Body of pancreas (tissue), 4 donors: ENCODE measurements at regions not wholly inside any gene's neighbourhood (a gene's known extent, or its start where the extent isn't known, plus 50 kb on each side); places are given as distances from the start of the nearest gene placed in this dataset.

ENCODE experiments used
- POLR2A ChIP-seq, 3 donors: fragments of 450-650 bp; IDR thresholded peaks; one replicate each; pipeline ENCODE4 v1.6.1; 2016; ENCODE audit warnings: antibody characterized with exemption in 3 of 3, mild to moderate bottlenecking in 2 of 3
- TF ChIP-seq, protein P1 (sequence below), 7 experiments: fragments of 450-650 bp in 4 of 7; fragments of 200-600 bp in 3 of 7; sonication (generic) in 3 of 7; IDR thresholded peaks; one replicate each; pipeline ENCODE4 v1.5.1; 2016 to 2019; ENCODE audit warnings: antibody characterized with exemption in 7 of 7

DNA sequence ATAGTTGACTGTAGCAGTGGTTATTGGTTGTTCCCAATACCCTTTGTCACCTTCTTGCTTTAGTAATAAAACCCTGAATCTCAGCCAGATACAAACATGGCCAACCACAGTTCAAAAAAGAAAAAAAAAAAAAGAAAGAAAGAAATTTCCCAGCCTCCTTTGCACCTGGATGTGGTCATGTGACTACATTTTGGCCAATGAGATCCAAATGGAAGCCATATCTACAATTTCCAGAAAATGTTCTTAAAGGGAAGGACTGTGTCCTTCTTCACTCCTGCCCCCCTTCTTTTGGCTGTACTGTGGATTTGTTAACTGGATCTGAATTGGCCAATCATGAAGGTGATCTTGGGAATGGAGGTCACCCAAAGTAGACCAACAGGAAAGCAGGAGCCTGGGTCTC is 141.9 kb downstream of the SOX9 start:
- TF ChIP-seq, protein P1, sequence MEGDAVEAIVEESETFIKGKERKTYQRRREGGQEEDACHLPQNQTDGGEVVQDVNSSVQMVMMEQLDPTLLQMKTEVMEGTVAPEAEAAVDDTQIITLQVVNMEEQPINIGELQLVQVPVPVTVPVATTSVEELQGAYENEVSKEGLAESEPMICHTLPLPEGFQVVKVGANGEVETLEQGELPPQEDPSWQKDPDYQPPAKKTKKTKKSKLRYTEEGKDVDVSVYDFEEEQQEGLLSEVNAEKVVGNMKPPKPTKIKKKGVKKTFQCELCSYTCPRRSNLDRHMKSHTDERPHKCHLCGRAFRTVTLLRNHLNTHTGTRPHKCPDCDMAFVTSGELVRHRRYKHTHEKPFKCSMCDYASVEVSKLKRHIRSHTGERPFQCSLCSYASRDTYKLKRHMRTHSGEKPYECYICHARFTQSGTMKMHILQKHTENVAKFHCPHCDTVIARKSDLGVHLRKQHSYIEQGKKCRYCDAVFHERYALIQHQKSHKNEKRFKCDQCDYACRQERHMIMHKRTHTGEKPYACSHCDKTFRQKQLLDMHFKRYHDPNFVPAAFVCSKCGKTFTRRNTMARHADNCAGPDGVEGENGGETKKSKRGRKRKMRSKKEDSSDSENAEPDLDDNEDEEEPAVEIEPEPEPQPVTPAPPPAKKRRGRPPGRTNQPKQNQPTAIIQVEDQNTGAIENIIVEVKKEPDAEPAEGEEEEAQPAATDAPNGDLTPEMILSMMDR (IDR thresholded peaks at IDR 0.05): no peak
- no peak for TF ChIP-seq POLR2A (IDR thresholded peaks at IDR 0.05)
